ENCODE measurements at regions not wholly inside any gene's neighbourhood (a gene's known extent, or its start where the extent isn't known, plus 50 kb on each side); places are given as distances from the start of the nearest gene placed in this dataset.
"Not testable (repeated sequence)": the region's sequence is repeated elsewhere in the genome, so short reads cannot be mapped to it uniquely, and the experiment has no call there.

- Histone ChIP-seq H3K9me3 (ENCODE audit: control insufficient read depth, low read length) (no peaks in the 10 kb centered on the region), H3K4me3 (ENCODE audit: low read length) (no peak overlapping the region), H3K9ac (ENCODE audit: low read length) (no peak overlapping the region), H3K36me3 (ENCODE audit: control insufficient read depth, insufficient read depth, low read length) (no peaks in the 10 kb centered on the region), H3K27me3 (ENCODE audit: control insufficient read depth, insufficient read depth, low read length) (no peaks in the 10 kb centered on the region), H3K4me1 (ENCODE audit: control insufficient read depth, insufficient read depth, low read length) (peaks cover 5% of the 10 kb centered on the region)
Measured at GRCh38 chr22:44650806-44651205, 51.2 kb upstream of the PRR5 start.

- Histone ChIP-seq H3K4me3 (ENCODE audit: low read length) (no peak overlapping the region), H3K27me3 (ENCODE audit: control insufficient read depth, insufficient read depth, low read length) (no peaks in the 10 kb centered on the region), H3K9ac (ENCODE audit: low read length) (peak overlapping the region; percentile 24), H3K36me3 (ENCODE audit: control insufficient read depth, insufficient read depth, low read length) (no peaks in the 10 kb centered on the region), H3K9me3 (ENCODE audit: control insufficient read depth, low read length) (no peaks in the 10 kb centered on the region), H3K4me1 (ENCODE audit: control insufficient read depth, insufficient read depth, low read length) (peaks cover 5% of the 10 kb centered on the region)
Measured at GRCh38 chr22:44648821-44649565, 53.0 kb upstream of the PRR5 start.

- no peaks in the 10 kb centered on the region for H3K36me3 ChIP-seq (ENCODE audit: control insufficient read depth, insufficient read depth, low read length)
- H3K9me3 ChIP-seq (ENCODE audit: control insufficient read depth, low read length): no peaks in the 10 kb centered on the region
- no peaks in the 10 kb centered on the region for H3K27me3 ChIP-seq (ENCODE audit: control insufficient read depth, insufficient read depth, low read length)
- H3K4me3 ChIP-seq (ENCODE audit: low read length): no peak overlapping the region
- H3K4me1 ChIP-seq (ENCODE audit: control insufficient read depth, insufficient read depth, low read length): peaks cover 5% of the 10 kb centered on the region
- peak overlapping the region; percentile 24 for H3K9ac ChIP-seq (ENCODE audit: low read length)
Measured at GRCh38 chr22:44648085-44648820, 53.8 kb upstream of the PRR5 start.

- peaks cover 5% of the 10 kb centered on the region for H3K4me1 ChIP-seq (ENCODE audit: control insufficient read depth, insufficient read depth, low read length)
- no peaks in the 10 kb centered on the region for H3K36me3 ChIP-seq (ENCODE audit: control insufficient read depth, insufficient read depth, low read length)
- H3K9ac ChIP-seq (ENCODE audit: low read length): no peak overlapping the region
- no peak overlapping the region for H3K4me3 ChIP-seq (ENCODE audit: low read length)
- H3K27me3 ChIP-seq (ENCODE audit: control insufficient read depth, insufficient read depth, low read length): no peaks in the 10 kb centered on the region
- H3K9me3 ChIP-seq (ENCODE audit: control insufficient read depth, low read length): no peaks in the 10 kb centered on the region
Measured at GRCh38 chr22:44647141-44647540, 54.9 kb upstream of the PRR5 start.

GRCh38 chr22:44646668-44647067 is 55.3 kb upstream of the PRR5 start:
- no peaks in the 10 kb centered on the region for H3K9me3 ChIP-seq (ENCODE audit: control insufficient read depth, low read length)
- H3K4me1 ChIP-seq (ENCODE audit: control insufficient read depth, insufficient read depth, low read length): peaks cover 5% of the 10 kb centered on the region
- H3K4me3 ChIP-seq (ENCODE audit: low read length): no peak overlapping the region
- H3K36me3 ChIP-seq (ENCODE audit: control insufficient read depth, insufficient read depth, low read length): no peaks in the 10 kb centered on the region
- H3K27me3 ChIP-seq (ENCODE audit: control insufficient read depth, insufficient read depth, low read length): no peaks in the 10 kb centered on the region
- H3K9ac ChIP-seq (ENCODE audit: low read length): no peak overlapping the region

GRCh38 chr22:44646141-44646540 is 55.9 kb upstream of the PRR5 start:
- Histone ChIP-seq H3K4me1 (ENCODE audit: control insufficient read depth, insufficient read depth, low read length) (peaks cover 5% of the 10 kb centered on the region), H3K36me3 (ENCODE audit: control insufficient read depth, insufficient read depth, low read length) (no peaks in the 10 kb centered on the region), H3K9ac (ENCODE audit: low read length) (no peak overlapping the region), H3K9me3 (ENCODE audit: control insufficient read depth, low read length) (no peaks in the 10 kb centered on the region), H3K4me3 (ENCODE audit: low read length) (no peak overlapping the region), H3K27me3 (ENCODE audit: control insufficient read depth, insufficient read depth, low read length) (no peaks in the 10 kb centered on the region)

GRCh38 chr22:44645531-44645930 is 56.5 kb upstream of the PRR5 start:
- no peaks in the 10 kb centered on the region for H3K36me3 ChIP-seq (ENCODE audit: control insufficient read depth, insufficient read depth, low read length)
- no peaks in the 10 kb centered on the region for H3K9me3 ChIP-seq (ENCODE audit: control insufficient read depth, low read length)
- H3K9ac ChIP-seq (ENCODE audit: low read length): no peak overlapping the region
- no peak overlapping the region for H3K4me3 ChIP-seq (ENCODE audit: low read length)
- H3K4me1 ChIP-seq (ENCODE audit: control insufficient read depth, insufficient read depth, low read length): peaks cover 5% of the 10 kb centered on the region
- no peaks in the 10 kb centered on the region for H3K27me3 ChIP-seq (ENCODE audit: control insufficient read depth, insufficient read depth, low read length)

GRCh38 chr22:44645083-44645482 is 56.9 kb upstream of the PRR5 start:
- peaks cover 5% of the 10 kb centered on the region for H3K4me1 ChIP-seq (ENCODE audit: control insufficient read depth, insufficient read depth, low read length)
- H3K36me3 ChIP-seq (ENCODE audit: control insufficient read depth, insufficient read depth, low read length): no peaks in the 10 kb centered on the region
- no peaks in the 10 kb centered on the region for H3K9me3 ChIP-seq (ENCODE audit: control insufficient read depth, low read length)
- no peak overlapping the region for H3K9ac ChIP-seq (ENCODE audit: low read length)
- H3K4me3 ChIP-seq (ENCODE audit: low read length): no peak overlapping the region
- H3K27me3 ChIP-seq (ENCODE audit: control insufficient read depth, insufficient read depth, low read length): no peaks in the 10 kb centered on the region

GRCh38 chr22:44643526-44644101 is 58.4 kb upstream of the PRR5 start:
- not testable (repeated sequence) for H3K9ac ChIP-seq (ENCODE audit: low read length); H3K9me3 ChIP-seq (ENCODE audit: control insufficient read depth, low read length); H3K27me3 ChIP-seq (ENCODE audit: control insufficient read depth, insufficient read depth, low read length); H3K4me1 ChIP-seq (ENCODE audit: control insufficient read depth, insufficient read depth, low read length); H3K4me3 ChIP-seq (ENCODE audit: low read length); H3K36me3 ChIP-seq (ENCODE audit: control insufficient read depth, insufficient read depth, low read length)

GRCh38 chr22:44642096-44642644 is 59.8 kb upstream of the PRR5 start:
- no peaks in the 10 kb centered on the region for H3K36me3 ChIP-seq (ENCODE audit: control insufficient read depth, insufficient read depth, low read length)
- H3K27me3 ChIP-seq (ENCODE audit: control insufficient read depth, insufficient read depth, low read length): no peaks in the 10 kb centered on the region
- H3K9ac ChIP-seq (ENCODE audit: low read length): no peak overlapping the region
- H3K9me3 ChIP-seq (ENCODE audit: control insufficient read depth, low read length): no peaks in the 10 kb centered on the region
- H3K4me1 ChIP-seq (ENCODE audit: control insufficient read depth, insufficient read depth, low read length): no peaks in the 10 kb centered on the region
- H3K4me3 ChIP-seq (ENCODE audit: low read length): no peak overlapping the region

- no peak overlapping the region for H3K9ac ChIP-seq (ENCODE audit: low read length)
- no peaks in the 10 kb centered on the region for H3K36me3 ChIP-seq (ENCODE audit: control insufficient read depth, insufficient read depth, low read length)
- H3K9me3 ChIP-seq (ENCODE audit: control insufficient read depth, low read length): no peaks in the 10 kb centered on the region
- no peaks in the 10 kb centered on the region for H3K4me1 ChIP-seq (ENCODE audit: control insufficient read depth, insufficient read depth, low read length)
- H3K4me3 ChIP-seq (ENCODE audit: low read length): no peak overlapping the region
- no peaks in the 10 kb centered on the region for H3K27me3 ChIP-seq (ENCODE audit: control insufficient read depth, insufficient read depth, low read length)
Measured at GRCh38 chr22:44640618-44641155, 61.3 kb upstream of the PRR5 start.

Measured in mucosa of stomach (tissue), 1 donor.